ENCODE measurements at regions not wholly inside any gene's neighbourhood (a gene's known extent, or its start where the extent isn't known, plus 50 kb on each side); places are given as distances from the start of the nearest gene placed in this dataset.
"Not testable (repeated sequence)": the region's sequence is repeated elsewhere in the genome, so short reads cannot be mapped to it uniquely, and the experiment has no call there.

DNA sequence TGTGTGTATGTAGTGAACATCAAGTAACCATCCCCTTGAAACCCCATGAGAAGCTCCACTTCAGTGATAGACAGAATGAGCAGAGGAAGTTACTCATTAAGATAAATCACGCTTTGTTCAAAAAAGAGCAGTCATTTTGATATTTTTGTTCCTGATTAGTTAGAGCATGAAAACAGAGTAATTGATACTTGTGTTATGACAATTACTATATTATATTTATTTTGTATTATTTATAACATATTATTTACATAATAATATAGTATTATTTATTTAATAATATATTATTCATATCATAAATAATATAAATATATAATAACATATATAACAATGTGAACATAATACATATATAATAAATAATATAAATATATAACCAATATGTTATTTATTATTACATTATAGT lies 580.9 kb downstream of the SOX5 start:
- H3K4me1 ChIP-seq = no peaks in the 10 kb centered on the region
- H3K9me3 ChIP-seq = no peaks in the 10 kb centered on the region
- no peak overlapping the region for H3K27ac ChIP-seq
- H3K4me3 ChIP-seq = no peak overlapping the region
- H3K36me3 ChIP-seq = no peaks in the 10 kb centered on the region
- 88 to 89% methylated on average over 1 of the region's 1 CpG for WGBS, 2 donors (ENCODE audit: low coverage in 1 of 2)
- no peaks in the 10 kb centered on the region for H3K27me3 ChIP-seq
- no peak for TF ChIP-seq POLR2A (IDR thresholded peaks at IDR 0.05)
- TF ChIP-seq, protein P1, sequence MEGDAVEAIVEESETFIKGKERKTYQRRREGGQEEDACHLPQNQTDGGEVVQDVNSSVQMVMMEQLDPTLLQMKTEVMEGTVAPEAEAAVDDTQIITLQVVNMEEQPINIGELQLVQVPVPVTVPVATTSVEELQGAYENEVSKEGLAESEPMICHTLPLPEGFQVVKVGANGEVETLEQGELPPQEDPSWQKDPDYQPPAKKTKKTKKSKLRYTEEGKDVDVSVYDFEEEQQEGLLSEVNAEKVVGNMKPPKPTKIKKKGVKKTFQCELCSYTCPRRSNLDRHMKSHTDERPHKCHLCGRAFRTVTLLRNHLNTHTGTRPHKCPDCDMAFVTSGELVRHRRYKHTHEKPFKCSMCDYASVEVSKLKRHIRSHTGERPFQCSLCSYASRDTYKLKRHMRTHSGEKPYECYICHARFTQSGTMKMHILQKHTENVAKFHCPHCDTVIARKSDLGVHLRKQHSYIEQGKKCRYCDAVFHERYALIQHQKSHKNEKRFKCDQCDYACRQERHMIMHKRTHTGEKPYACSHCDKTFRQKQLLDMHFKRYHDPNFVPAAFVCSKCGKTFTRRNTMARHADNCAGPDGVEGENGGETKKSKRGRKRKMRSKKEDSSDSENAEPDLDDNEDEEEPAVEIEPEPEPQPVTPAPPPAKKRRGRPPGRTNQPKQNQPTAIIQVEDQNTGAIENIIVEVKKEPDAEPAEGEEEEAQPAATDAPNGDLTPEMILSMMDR (IDR thresholded peaks at IDR 0.05) = no peak
- ATAC-seq = no peak

DNA sequence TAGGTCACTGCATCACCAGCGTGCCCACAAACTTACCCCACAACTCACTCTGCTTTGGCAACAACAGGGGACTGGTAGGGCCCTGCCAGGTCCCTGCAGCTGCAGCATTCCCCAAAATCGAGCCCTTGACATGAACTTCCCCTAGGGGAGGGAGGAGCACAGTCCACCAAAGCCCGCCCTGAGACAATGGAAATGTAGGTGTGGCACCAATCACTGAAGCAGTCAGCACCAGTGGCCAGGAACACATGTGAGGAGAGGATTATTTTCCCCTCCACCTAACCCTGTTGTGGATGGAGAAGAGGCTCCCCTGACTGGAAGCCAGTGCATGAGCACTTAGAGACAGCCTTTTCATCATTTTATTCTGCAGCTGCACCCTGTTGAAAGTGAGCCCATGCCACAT lies 573.8 kb downstream of the SOX5 start:
- no peaks in the 10 kb centered on the region for H3K36me3 ChIP-seq
- H3K4me1 ChIP-seq = no peaks in the 10 kb centered on the region
- ATAC-seq = no peak
- H3K9me3 ChIP-seq = peaks cover 0 to 43% (median 0%) of the 10 kb centered on the region in 3 donors
- TF ChIP-seq, protein P1 (IDR thresholded peaks at IDR 0.05) = no peak
- no peak for TF ChIP-seq POLR2A (IDR thresholded peaks at IDR 0.05)
- no peak for TF ChIP-seq POLR2AphosphoS5 (IDR thresholded peaks at IDR 0.05)
- no peak for TF ChIP-seq EP300 (IDR thresholded peaks at IDR 0.05)
- WGBS, 2 donors (ENCODE audit: low coverage in 1 of 2) = 88% methylated on average over 3 of the region's 3 CpGs; no CpG with 5 or more reads in 1 of the 2 donors
- no peak overlapping the region for H3K27ac ChIP-seq
- H3K4me3 ChIP-seq = no peak overlapping the region
- no peaks in the 10 kb centered on the region for H3K27me3 ChIP-seq

DNA sequence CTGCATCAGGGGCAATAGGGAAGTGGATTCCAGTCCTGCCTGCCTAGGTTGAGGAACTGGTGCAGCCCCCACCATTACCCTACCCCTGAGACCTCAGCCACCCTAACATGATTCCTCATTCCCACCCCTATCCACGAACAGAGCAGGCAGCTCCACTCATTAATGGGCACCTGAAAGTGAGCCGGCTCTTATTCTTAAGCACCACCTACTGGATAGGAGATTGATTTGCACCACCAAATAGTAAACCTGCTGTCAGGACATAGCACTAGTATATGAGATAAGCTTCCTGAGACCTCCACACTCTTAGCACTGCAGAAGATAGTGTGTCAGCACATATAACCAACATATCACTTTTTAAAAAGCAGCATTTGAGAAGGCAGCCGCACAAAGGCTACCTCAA lies 573.2 kb downstream of the SOX5 start:
- Histone ChIP-seq H3K4me1 (no peaks in the 10 kb centered on the region), H3K9me3 (peaks cover 0 to 43% (median 0%) of the 10 kb centered on the region in 3 donors), H3K4me3 (no peak overlapping the region), H3K27me3 (no peaks in the 10 kb centered on the region), H3K36me3 (no peaks in the 10 kb centered on the region), H3K27ac (no peak overlapping the region)
- ATAC-seq = no peak
- 86 to 100% methylated on average over 1 to 2 of the region's 3 CpGs for WGBS, 2 donors (ENCODE audit: low coverage in 1 of 2)
- no peak for TF ChIP-seq POLR2AphosphoS5 (IDR thresholded peaks at IDR 0.05)
- TF ChIP-seq EP300 (IDR thresholded peaks at IDR 0.05) = no peak
- TF ChIP-seq, protein P1 (IDR thresholded peaks at IDR 0.05) = no peak
- TF ChIP-seq POLR2A (IDR thresholded peaks at IDR 0.05) = no peak

DNA sequence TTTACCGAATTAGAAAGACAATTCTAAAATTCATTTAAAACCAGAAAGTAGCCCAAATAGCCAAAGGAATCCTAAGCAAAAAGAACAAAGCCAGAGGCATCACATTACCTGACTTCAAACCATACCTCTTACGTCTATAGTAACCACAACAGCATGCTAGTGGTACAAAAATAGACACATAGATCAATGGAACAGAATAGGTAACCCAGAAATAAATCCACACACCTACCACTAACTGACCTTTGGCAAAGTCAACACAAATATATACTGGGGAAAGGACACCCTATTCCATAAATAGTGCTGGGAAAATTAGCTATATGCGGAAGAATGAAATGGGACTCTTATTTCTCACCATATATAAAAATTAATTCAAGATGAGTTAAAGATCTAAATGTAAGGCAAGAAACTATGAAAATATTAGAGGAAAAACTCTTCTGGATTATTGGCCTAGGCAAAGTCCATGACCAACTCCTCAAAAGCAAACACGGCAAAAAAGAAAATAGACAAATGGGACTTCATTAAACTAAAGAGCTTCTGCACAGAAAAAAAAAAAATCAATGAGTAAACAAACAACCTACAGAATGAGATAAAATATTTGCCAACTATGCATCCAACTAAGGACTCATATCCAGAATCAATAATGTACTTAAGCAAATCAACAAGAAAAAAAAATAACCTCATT lies 568.9 kb downstream of the SOX5 start:
- no peak for ATAC-seq
- Histone ChIP-seq H3K27ac (no peak overlapping the region), H3K27me3 (no peaks in the 10 kb centered on the region), H3K9me3 (peaks cover 0 to 43% (median 0%) of the 10 kb centered on the region in 3 donors), H3K4me1 (no peaks in the 10 kb centered on the region), H3K4me3 (no peak overlapping the region), H3K36me3 (no peaks in the 10 kb centered on the region)
- WGBS, 2 donors (ENCODE audit: low coverage in 1 of 2) = 84 to 93% methylated on average over 3 to 4 of the region's 4 CpGs
- TF ChIP-seq, protein P1 (IDR thresholded peaks at IDR 0.05) = no peak
- TF ChIP-seq POLR2A (IDR thresholded peaks at IDR 0.05) (no peak), EP300 (IDR thresholded peaks at IDR 0.05) (no peak), POLR2AphosphoS5 (IDR thresholded peaks at IDR 0.05) (no peak)

GRCh38 chr12:23388898-23389297 lies 560.6 kb downstream of the SOX5 start:
- not testable (repeated sequence) for ATAC-seq, H3K27ac ChIP-seq, H3K4me3 ChIP-seq, H3K4me1 ChIP-seq, H3K27me3 ChIP-seq, H3K36me3 ChIP-seq, H3K9me3 ChIP-seq
- WGBS, 2 donors (ENCODE audit: low coverage in 1 of 2) = 100% methylated on average over 1 to 5 of the region's 9 CpGs

DNA sequence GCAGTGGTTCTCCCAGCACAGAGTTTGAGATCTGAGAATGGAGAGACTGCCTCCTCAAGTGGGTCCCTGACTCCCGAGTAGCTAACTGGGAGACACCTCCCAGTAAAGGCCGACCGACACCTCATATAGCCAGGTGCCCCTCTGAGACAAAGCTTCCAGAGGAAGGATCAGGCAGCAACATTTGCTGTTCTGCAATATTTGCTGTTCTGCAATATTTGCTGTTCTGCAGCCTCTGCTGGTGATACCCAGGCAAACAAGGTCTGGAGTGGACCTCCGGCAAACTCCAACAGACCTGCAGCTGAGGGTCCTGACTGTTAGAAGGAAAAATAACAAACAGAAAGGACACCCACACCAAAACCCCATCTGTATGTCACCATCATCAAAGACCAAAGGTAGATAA lies 560.2 kb downstream of the SOX5 start:
- no CpG with 5 or more reads among the region's 4 CpGs for WGBS, 2 donors (ENCODE audit: low coverage in 1 of 2)
- H3K9me3 ChIP-seq, H3K36me3 ChIP-seq, H3K27me3 ChIP-seq, H3K4me1 ChIP-seq, H3K27ac ChIP-seq, ATAC-seq, H3K4me3 ChIP-seq: not testable (repeated sequence)
